ENCODE measurements at regions not wholly inside any gene's neighbourhood (a gene's known extent, or its start where the extent isn't known, plus 50 kb on each side); places are given as distances from the start of the nearest gene placed in this dataset.
"Not testable (repeated sequence)": the region's sequence is repeated elsewhere in the genome, so short reads cannot be mapped to it uniquely, and the experiment has no call there.

GRCh38 chr1:47491341-47491753 is 53.5 kb downstream of the FOXD2 start:
- DNase-seq (ENCODE audit: low spot score in 2 of 2, unreplicated experiment in 2 of 2): no peak
- Mint-ChIP-seq H3K27ac (no peak overlapping the region), H3K27me3 (ENCODE audit: low read depth) (peaks cover 20% of the 10 kb centered on the region), H3K36me3 (no peaks in the 10 kb centered on the region), H3K9me3 (no peaks in the 10 kb centered on the region), H3K4me1 (peaks cover 2% of the 10 kb centered on the region), H3K4me3 (no peak overlapping the region)
- TF ChIP-seq, protein P1, sequence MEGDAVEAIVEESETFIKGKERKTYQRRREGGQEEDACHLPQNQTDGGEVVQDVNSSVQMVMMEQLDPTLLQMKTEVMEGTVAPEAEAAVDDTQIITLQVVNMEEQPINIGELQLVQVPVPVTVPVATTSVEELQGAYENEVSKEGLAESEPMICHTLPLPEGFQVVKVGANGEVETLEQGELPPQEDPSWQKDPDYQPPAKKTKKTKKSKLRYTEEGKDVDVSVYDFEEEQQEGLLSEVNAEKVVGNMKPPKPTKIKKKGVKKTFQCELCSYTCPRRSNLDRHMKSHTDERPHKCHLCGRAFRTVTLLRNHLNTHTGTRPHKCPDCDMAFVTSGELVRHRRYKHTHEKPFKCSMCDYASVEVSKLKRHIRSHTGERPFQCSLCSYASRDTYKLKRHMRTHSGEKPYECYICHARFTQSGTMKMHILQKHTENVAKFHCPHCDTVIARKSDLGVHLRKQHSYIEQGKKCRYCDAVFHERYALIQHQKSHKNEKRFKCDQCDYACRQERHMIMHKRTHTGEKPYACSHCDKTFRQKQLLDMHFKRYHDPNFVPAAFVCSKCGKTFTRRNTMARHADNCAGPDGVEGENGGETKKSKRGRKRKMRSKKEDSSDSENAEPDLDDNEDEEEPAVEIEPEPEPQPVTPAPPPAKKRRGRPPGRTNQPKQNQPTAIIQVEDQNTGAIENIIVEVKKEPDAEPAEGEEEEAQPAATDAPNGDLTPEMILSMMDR (IDR thresholded peaks at IDR 0.05; ENCODE audit: unreplicated experiment): no peak

DNA sequence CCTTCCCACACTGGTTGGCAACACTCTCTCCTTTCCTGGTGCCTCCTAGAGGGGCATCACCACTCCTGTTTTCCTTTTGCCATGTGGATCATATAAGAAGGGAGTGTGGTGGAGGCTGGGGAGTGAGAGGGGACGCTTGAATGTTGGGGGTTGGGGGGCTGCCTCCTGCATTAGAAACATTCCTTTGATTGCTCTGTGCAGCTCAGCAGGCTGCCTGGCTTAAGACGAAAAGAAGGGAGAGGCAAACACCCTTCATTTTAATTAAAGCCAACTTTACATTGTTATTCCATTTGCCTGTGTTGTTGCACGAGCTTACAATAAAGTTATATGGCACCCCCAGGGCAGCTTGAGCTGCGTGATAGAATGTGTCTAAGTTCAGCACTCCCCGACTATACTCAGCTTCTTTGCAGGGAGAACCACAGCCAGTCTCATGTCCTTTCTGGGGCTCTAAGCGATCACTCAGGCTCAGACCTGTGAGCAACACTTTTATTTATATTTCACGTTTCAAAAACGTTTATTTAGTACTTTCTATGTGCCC is 57.4 kb downstream of the FOXD2 start:
- Mint-ChIP-seq H3K4me1 (peaks cover 2% of the 10 kb centered on the region), H3K4me3 (no peak overlapping the region), H3K9me3 (no peaks in the 10 kb centered on the region), H3K27me3 (ENCODE audit: low read depth) (peaks cover 51% of the 10 kb centered on the region), H3K27ac (no peak overlapping the region), H3K36me3 (no peaks in the 10 kb centered on the region)
- TF ChIP-seq, protein P1 (IDR thresholded peaks at IDR 0.05; ENCODE audit: unreplicated experiment): no peak
- no peak for DNase-seq (ENCODE audit: low spot score in 2 of 2, unreplicated experiment in 2 of 2)

GRCh38 chr1:47498551-47498950 is 60.7 kb downstream of the FOXD2 start:
- TF ChIP-seq, protein P1 (IDR thresholded peaks at IDR 0.05; ENCODE audit: unreplicated experiment): no peak
- H3K36me3 Mint-ChIP-seq: no peaks in the 10 kb centered on the region
- H3K9me3 Mint-ChIP-seq: no peaks in the 10 kb centered on the region
- H3K27ac Mint-ChIP-seq: no peak overlapping the region
- no peak overlapping the region for H3K4me3 Mint-ChIP-seq
- H3K27me3 Mint-ChIP-seq (ENCODE audit: low read depth): peaks cover 78% of the 10 kb centered on the region
- no peak for DNase-seq (ENCODE audit: low spot score in 2 of 2, unreplicated experiment in 2 of 2)
- peaks cover 2% of the 10 kb centered on the region for H3K4me1 Mint-ChIP-seq

GRCh38 chr1:47501069-47501468 is 63.2 kb downstream of the FOXD2 start:
- Mint-ChIP-seq H3K4me1 (peaks cover 3% of the 10 kb centered on the region), H3K27me3 (ENCODE audit: low read depth) (peaks cover 79% of the 10 kb centered on the region), H3K27ac (no peak overlapping the region), H3K4me3 (no peak overlapping the region), H3K9me3 (no peaks in the 10 kb centered on the region), H3K36me3 (no peaks in the 10 kb centered on the region)
- DNase-seq (ENCODE audit: low spot score in 2 of 2, unreplicated experiment in 2 of 2): no peak
- TF ChIP-seq, protein P1 (IDR thresholded peaks at IDR 0.05; ENCODE audit: unreplicated experiment): no peak

DNA sequence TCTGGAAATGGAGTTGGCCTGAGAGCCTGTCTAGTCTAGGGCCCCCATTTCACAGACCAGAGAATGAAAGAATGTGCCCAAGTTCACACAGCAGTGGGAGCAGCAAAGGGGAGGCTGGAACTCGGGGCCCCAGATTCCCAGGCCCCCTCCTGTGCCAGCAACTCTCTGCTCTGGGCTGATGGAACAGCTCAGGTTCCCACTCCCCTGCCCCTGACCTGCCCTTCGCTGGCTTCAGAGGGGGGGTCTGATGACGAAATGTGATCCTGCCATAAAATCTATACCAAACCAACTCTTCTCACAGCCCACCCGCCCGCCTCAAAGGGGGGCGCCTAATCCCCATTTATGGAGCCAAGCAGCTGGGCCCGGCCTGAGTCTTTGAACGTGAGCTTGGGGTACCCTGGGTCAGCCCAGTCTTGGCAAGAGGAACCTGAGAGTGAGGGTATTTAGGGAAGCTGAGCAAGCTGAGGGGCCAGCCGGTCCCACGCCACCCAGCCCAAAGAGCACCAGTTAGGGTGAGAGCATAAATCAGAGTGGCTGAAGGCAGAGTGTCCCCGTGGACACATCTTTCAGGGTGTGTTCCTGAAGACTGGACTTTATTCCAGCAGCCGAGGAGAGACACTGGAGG is 65.0 kb downstream of the FOXD2 start:
- H3K36me3 Mint-ChIP-seq: no peaks in the 10 kb centered on the region
- no peaks in the 10 kb centered on the region for H3K9me3 Mint-ChIP-seq
- TF ChIP-seq, protein P1 (IDR thresholded peaks at IDR 0.05; ENCODE audit: unreplicated experiment): no peak
- H3K27me3 Mint-ChIP-seq (ENCODE audit: low read depth): peaks cover 79% of the 10 kb centered on the region
- no peak overlapping the region for H3K4me3 Mint-ChIP-seq
- no peak for DNase-seq (ENCODE audit: low spot score in 2 of 2, unreplicated experiment in 2 of 2)
- H3K27ac Mint-ChIP-seq: no peak overlapping the region
- peaks cover 8% of the 10 kb centered on the region for H3K4me1 Mint-ChIP-seq

- DNase-seq (ENCODE audit: low spot score in 2 of 2, unreplicated experiment in 2 of 2); H3K27ac Mint-ChIP-seq; H3K4me3 Mint-ChIP-seq; H3K36me3 Mint-ChIP-seq; H3K9me3 Mint-ChIP-seq: not testable (repeated sequence)
- Mint-ChIP-seq H3K4me1 (peaks cover 21% of the 10 kb centered on the region), H3K27me3 (ENCODE audit: low read depth) (peaks cover 75% of the 10 kb centered on the region)
Observed at GRCh38 chr1:47504840-47505239, 67.0 kb downstream of the FOXD2 start.

All from mesothelial cell of epicardium (in vitro differentiated cells).